GM18499 (cell line): ENCODE measurements at regions not wholly inside any gene's neighbourhood (a gene's known extent, or its start where the extent isn't known, plus 50 kb on each side); places are given as distances from the start of the nearest gene placed in this dataset.

ENCODE experiments used
- ATAC-seq: cut with Tn5 transposase; IDR thresholded peaks from one replicate; pipeline ENCODE4 v1.9.1; 2021; ENCODE audit warnings: moderate number of reproducible peaks; ENCODE audit not compliant: insufficient read depth, unreplicated experiment

DNA sequence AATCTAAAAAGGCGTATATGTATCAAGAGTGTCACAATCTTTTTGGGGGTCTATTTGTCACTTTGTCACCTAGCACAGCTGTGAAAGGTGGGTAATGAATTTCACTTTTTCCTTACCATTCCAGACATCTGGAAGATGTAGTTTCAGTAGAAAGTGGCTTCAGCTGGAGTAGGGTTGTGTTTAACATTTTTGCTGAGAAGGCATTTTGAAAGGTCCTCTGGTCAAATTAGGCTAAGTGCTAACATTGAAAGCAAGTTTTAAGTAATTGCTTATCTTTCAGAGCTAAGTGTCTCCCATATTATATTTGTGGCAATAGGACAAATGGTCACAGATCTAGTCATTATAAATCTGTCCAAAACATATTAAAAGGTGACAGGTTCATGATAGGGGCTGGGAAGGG, 542.1 kb upstream of the SPHKAP start:
- ATAC-seq, result no peak

DNA sequence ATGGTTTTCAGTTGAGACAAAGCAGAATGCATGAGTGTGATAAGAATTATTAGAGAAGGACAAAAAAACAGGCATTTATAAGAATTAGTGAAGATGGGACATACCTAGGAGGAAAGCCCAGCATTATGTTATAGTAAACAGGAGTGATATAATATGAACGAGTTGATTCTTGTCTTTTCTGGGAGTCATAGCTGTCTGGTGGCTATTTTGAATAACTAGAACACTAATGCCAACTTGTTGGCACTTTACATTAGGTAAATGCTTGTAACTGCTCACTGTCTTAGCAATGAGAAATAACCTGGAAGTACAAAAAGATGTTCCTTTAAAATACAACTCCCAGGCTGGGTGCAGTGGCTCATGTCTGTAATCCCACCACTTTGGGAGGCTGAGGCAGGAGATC, 540.8 kb upstream of the SPHKAP start:
- no peak for ATAC-seq

DNA sequence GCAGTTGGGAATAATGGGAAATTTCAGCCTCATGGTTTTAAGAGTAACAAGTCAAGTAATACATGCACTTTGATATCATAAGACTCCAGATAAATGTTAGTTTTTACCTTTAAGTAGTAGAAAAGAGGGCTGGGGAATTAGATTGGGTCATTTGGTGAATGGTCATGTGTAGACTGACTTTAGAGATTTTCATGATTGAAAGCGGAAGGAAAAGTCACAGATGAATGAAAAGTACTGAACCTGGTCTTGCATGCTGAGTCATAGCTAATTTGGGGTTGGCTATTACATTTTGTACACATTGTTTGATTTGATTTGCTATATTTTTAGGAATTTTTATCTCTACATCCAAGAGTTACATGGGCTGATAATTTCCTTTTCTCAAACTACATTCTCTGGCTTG, 539.4 kb upstream of the SPHKAP start:
- no peak for ATAC-seq

DNA sequence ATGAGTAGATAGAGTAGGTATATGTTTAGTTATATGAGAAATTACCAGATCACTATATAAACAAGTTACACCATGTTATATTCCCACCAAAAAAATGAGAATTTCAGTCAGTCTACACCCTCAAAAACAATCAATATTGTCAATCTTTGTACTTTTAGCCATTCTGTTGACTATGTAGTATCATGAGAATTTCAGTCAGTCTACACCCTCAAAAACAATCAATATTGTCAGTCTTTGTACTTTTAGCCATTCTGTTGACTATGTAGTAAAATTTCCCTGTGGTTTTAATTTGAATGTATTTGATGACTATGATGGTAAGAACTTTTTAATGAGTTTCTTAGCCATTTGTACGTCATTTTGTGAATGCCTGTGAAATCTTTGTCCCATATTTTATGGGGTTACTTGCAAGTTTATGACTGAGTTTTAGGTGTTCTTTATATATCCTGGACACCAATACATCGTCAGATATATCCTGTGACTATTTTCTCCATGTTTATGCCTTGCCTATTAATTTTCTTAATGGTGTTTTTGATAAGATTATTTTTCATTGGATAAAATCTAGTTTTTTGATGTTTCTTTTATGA, 528.4 kb upstream of the SPHKAP start:
- no peak for ATAC-seq

DNA sequence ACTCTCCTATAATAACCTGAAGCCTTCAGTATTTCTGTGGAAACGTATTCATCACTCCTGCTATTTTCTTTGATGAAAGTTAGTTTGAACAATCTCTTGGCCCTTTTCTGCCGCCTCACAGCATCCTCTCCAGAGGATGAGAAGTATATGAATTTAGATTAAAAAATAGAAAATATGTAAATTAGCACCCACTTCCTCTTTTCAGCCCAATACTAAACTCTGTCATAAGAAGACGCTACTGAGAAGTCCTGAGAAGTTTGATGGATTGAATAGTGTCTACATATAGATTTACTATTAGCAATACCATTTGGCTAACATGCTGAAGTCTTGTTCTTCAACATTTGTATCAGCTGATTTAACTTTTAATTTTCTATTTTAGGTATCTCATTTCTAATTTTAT, 526.4 kb upstream of the SPHKAP start:
- ATAC-seq, result no peak

DNA sequence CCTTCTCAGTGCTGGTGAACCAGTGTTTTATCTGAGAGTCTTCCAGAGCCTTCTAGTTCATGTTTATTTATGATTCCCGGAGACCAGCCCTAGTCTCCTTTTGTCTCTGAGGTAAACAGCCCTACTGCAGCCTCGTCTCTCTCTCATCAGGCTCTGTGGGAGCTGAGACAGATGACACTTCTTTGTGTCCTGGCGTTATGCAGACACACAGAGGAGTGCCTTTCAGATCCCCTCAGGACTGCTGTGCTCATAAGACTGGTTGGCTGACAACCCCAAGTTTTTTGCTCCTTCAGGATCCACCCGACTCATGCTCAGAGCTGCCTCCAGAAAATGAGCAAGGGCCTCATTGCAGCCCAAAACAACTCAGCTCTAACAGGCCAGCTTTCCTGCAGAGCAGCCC, 523.8 kb upstream of the SPHKAP start:
- ATAC-seq, result no peak

DNA sequence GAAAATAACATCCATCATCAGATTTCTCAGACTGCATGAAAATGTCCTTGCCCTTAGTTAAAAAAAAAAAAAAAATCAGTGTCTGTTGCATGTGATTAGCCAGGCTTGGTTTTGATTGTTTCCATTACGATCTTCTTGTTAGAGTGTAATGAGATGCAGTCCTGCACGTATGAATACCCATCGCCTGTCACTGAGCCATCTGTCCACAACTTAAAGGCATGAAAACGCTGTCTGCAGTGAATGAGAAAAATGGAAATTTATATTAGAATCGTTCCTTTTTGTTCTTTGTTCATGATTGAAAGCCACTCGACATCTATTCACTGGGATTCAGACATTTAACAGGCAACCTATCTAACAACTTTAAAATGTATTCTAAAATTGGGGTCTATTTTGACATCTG, 521.7 kb upstream of the SPHKAP start:
- no peak for ATAC-seq

DNA sequence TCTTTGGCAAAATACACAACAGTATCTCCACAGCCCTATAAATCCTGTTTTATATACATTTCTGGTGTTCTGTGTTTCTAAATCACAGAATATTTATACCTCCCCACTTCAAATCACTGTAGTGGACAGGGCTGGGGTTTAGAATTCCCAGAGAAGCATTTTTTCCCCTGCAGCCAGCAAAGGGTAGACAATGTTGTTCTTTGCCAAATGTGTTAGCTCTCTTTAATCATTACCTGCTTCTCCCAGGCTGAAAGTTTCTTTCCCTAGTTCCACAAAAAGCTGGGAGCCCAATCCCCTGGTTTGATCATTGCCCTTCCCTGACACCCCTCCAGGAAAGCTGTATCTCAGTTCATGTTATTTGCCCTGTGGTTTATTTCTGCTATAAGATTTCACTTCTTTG, 520.0 kb upstream of the SPHKAP start:
- ATAC-seq, result no peak

DNA sequence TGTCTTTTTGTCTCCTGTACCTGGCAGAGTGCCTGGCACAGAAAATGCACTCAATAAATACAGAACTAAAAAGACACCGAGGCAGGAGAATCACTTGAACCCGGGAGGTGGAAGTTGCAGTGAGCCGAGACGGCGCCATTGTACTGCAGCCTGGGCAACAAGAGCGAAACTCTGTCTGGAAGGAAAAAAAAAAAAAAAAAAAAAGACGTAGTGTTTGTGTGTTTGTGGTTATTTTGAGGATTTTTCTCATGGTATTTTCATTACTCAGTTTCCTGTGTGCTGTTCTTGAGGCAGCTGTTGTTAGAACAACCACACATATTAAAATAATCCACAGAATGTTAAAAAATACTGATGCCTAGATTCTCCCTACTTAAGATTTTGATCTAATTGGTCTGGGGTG, 519.2 kb upstream of the SPHKAP start:
- ATAC-seq, result no peak

DNA sequence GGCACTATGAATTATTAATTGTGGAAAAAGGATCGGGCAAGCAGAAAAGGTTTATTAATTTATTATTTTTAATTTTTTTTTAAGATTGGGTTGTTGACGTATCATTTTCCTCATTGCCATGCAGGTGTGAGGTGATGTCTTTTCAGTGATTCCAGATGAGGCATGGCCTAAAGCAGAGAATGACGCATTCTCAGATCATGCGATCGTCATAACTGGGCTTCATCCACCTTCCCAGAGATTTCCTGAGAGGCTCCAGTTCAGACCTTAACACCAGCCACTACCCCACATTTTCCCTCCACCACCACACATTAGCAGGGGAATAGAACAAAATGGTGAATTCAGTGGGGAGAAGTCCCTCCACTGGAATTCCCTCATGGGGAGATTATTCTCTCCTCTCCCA, 518.4 kb upstream of the SPHKAP start:
- no peak for ATAC-seq

DNA sequence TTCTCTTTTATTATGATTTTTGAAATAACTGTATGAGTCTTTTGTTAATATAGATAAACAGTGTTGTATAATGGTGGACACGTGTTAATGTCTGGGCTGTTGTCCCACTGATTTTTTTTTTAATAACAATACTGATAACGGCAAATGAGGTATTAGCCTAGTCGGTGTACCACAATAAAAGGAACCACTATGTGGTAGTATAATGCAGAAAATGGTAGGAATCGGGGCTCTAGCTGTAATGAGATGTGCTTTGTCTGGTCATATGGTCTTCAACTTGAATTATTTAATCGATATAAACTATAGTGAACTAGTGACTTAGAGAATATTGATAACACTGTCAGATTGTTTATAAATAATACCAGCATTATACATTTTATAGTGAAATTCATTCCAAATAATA, 517.9 kb upstream of the SPHKAP start:
- ATAC-seq, result no peak

DNA sequence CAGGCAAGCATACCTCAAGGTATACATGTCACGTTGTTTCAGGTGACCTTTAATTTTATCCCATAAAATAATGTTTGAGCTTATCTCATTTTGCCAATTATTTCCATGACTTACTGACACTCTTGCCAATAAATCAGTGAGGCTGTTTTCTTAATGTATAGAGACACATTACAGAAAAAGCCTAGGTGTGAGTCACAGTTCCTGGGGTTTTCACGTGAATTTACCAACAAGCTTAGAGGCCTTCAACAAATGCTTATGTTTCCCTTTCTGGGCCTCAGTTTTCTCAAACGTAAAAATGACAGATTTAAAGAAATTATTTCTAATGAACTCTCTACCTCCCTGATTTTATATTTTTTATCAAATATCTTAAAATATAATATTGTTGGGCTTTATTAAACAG, 517.5 kb upstream of the SPHKAP start:
- ATAC-seq, result no peak

DNA sequence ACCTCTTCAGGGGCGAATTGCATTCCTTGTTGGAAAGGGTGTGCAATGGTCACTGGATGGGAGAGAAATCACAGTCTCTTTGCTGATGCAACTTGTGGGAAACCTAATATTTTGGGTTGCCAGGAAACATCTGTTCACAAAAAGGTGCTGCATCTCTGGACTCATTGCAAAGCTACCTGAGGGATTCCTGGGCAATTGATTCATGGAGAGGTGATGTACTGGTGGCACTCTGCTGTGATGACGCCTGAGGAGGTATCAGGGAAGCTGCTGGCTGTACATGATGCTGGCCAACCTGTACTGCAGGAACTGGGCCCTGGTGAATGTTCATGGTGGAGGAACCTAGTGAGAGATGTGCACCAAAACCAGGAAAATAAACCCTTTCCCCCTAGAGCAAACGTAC, 516.0 kb upstream of the SPHKAP start:
- ATAC-seq, result no peak

DNA sequence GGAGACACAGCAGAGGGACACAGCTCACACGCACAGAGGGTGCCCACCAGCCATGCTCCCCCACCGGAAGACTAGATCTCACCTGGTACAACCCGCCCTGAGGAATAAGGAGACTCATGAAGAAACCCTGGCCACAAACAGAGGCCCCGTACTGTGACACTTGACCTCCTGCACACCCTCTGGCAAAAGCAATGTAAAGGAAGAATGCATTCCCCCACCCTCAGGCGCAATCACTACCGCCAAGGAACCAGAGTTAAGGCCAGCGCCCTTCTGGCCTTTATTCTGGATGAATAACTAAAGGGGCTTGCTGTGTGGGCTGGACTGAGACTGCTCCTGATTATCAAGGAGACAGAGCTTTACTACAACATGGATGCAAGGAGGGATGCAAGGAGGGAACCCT, 509.2 kb upstream of the SPHKAP start:
- ATAC-seq, result no peak

DNA sequence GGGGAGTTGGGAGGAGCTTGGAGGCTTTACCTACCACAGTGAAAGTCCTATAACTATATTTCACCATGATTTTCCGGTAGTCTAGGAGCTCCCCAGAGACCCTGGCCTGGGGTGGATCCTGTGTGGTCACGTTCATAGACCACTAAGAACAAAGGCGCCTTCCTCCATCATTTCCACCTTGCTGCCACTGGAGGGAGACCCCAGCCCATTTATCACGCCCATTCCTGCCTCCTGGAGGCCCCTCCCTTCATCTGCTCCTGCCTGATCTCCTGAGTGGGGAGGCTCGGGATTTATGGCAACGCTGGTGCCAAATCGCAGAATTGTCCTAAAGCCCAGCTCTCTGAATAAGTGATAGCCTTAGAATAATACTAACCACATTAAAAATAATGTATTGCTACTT, 507.6 kb upstream of the SPHKAP start:
- no peak for ATAC-seq

DNA sequence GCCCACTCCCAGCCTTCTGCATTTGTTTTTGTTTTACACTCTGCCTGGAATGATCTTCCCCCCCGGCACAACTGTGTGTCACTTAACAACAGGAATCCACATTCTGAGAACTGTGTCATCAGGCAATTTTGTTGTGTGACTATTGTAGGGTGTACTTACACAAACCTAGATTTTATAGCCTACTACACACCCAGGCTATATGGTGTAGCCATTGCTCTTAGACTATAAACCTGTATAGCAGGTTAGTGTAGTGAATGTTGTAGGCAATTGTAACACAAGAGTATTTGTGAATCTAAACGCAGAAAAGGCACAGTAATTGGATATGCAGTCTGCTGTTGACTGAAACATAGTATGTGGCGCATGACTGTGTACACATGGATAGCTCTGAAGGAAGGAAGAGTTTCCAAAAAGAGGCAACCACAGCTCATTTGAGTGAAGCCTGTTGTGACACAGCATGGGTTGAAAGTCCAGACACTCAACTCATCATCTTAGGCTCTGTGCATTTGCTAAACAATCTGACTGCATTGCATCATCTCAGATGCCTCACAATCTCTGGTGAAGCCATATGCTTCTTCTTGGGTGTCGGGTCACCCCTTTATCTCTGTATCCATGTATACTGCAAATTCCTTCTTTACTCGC, 506.6 kb upstream of the SPHKAP start:
- ATAC-seq, result no peak

DNA sequence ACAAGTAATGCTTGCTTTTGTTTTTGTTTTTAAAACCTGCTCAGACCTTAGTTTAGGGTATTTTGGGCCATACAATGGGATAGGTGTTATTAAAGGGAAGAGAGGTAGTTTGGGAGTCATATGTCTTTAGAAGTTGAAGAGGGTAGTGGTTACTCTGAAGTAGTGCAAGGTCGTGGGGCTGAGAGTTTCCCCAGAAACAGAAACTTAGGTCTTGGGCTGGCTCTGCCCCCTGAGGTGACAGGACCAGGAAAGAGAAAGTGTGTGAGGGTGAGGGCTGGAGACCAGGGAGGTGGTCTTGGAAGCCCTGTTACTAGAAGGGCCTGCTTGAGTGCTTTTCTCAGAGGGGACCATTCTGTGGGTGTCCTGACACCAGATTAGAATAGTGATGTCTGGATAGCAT, 500.5 kb upstream of the SPHKAP start:
- ATAC-seq, result no peak

DNA sequence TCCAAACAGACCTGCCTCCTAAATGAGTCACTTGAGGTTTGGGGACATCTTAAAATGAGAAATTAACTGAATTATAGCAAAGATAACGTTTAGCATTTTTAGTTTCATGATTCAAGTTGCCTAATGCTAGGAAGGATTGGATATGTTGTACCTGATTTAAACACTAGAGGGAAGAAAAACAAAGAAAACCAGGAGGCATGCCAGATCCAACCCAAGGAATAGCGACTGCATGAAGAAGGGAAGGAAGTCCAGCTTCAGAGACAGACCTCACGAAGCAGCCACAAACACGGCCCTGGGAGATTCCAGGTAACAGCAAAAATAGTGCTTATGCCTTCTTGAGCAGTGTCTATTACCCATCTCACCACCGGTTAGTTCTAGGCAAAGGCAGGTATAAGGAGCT, 499.9 kb upstream of the SPHKAP start:
- ATAC-seq, result no peak

DNA sequence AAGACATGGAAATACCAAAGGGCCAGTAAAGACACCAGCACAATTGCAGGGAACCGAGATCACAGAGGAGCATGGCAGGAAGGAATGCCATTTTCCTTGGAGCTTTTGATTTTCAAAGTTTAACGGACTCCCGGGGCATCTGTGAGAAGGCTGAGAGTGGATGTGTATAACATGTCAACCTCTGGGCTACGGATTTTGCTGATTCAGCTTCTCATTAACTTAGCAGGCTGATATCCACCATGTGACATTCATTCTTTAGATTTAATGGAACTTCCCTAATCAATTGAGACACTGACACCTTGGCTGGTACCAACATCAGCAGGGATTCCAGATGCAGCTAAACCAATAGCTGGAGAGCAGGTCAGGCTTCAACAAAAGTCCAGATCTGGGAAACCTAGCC, 496.6 kb upstream of the SPHKAP start:
- ATAC-seq, result no peak

DNA sequence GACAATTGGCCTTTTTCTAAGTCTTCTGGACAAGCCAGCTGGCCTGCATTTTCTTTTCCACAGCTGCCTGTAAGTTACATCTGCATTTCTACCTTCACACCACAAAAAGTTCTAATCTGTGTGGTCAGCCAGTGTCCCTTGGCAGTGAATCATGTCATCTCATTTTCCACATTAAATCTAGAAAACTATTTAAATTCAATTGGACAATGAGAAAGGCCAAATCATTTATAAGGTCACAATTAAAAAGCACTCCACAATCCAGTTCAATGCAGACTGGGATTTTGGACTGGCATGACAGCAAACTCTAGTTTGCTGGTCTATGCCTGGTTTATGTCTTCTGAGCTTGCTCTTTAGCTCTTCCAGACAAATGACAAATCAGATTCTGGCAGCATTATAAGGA, 494.2 kb upstream of the SPHKAP start:
- ATAC-seq, result no peak

DNA sequence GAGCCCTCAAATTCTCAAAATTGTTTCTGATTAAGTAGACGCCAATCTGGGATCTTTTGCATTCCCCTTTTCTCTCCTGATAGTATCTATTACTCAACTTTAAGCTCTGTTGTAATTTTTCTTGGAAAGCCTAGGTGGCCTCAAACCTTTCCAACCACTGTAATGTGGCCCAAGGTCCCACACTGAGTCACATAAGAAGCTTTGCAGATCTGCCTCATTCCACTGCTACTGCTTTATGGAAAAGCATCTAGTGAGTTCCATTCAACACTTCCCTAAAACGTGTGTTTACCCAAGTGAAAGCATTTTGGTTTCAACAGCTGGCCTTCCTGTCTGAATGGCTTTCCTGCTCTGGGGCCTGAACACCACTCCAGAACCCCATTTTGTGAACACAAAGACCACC, 493.6 kb upstream of the SPHKAP start:
- ATAC-seq, result no peak

DNA sequence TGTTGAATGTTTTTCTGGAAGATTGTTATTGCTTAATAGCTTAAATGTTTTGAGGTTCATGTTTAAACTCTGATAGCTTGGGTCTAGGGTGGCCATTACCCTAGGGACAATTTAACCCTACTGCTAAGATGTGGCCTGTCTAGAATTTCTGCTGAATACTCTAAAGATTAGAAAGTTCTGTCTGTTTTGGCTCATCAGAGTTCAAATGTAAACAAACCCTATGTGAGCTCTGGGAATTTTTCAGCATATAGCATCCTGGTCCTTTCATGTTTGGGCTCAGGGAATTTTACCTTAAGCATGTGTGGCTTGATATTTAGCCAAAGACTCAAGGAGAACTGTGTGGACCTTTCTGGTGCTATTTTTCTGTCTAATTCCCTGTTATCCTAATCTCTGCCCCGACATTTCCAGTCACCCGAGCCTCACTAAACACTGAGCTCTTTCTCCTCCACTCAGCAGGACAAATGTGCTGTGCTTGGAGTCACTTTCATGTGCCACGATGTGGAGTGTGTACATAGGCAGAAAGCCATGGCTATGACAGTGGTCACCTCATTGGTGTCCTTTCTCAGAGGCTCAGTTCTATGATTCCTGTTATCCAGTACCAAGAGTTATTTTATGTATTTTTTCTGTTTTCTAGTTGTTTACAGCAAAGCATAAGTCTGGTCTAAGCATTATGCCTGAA, 492.5 kb upstream of the SPHKAP start:
- ATAC-seq, result no peak
